ENCODE measurements at regions not wholly inside any gene's neighbourhood (a gene's known extent, or its start where the extent isn't known, plus 50 kb on each side); places are given as distances from the start of the nearest gene placed in this dataset.

DNA sequence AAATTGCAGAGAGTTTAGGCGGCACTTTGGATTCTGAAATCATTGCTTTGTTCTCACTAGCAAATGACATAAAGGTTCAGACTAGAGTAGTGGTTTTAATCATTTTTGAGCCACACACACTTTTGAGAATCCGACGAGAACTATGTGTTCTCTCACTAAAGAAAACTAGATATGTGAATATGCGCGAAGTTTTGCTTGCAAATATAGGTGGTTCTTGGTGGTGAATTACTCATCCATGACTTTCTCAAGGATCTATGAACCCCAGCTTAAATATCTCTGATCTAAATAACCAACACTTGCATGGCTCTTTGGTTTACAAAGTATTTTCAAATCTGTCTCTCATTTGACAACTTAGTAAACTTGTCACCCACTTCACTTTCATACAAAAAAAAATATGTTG, 54.8 kb downstream of the NOG start:
- H3K4me3 ChIP-seq (ENCODE audit: low read depth, low read length): no peak overlapping the region
- H3K27ac Mint-ChIP-seq: no peak overlapping the region
- H3K27me3 Mint-ChIP-seq: peaks cover 6% of the 10 kb centered on the region
- peaks cover 0 to 17% (median under 1%) of the 10 kb centered on the region in 4 donors for H3K4me1 Mint-ChIP-seq
- H3K4me1 ChIP-seq (ENCODE audit: control insufficient read depth, insufficient read depth, low read length, poor library complexity, severe bottlenecking): no peaks in the 10 kb centered on the region
- ATAC-seq (ENCODE audit: low read depth in 2 of 2) (no peak), DNase-seq (no peak)
- no peak overlapping the region for H3K4me3 Mint-ChIP-seq
- no peaks in the 10 kb centered on the region for H3K36me3 Mint-ChIP-seq
- no peak overlapping the region for H3K27ac ChIP-seq (ENCODE audit: insufficient read depth, low read length, poor library complexity, severe bottlenecking)
- no peaks in the 10 kb centered on the region for H3K9me3 Mint-ChIP-seq
- no peaks in the 10 kb centered on the region for H3K36me3 ChIP-seq (ENCODE audit: control insufficient read depth, insufficient read depth, low read length)
- peaks cover 3% of the 10 kb centered on the region for H3K27me3 ChIP-seq (ENCODE audit: control insufficient read depth, insufficient read depth, low read length)
- no peaks in the 10 kb centered on the region for H3K9me3 ChIP-seq (ENCODE audit: control insufficient read depth in 2 of 2, low read length in 2 of 2)

DNA sequence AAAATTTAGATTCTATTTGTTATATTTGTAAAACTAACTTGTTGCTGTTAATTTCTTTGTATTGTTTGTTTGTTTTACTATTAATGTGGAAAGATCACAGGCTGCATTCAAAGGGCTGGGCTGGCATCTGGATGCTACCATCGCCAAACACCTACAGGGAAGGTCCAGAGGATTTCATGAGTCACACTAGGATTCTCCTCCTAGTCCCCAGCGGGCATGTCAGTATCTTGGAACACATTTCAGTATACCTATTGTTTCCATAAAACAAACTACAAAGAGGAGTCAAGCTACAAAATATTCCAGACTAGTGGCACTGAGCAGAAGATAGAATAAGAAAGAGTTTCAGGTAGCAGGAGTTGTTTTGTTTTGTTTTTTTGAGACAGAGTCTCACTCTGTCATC, 55.3 kb downstream of the NOG start:
- H3K27ac Mint-ChIP-seq: no peak overlapping the region

DNA sequence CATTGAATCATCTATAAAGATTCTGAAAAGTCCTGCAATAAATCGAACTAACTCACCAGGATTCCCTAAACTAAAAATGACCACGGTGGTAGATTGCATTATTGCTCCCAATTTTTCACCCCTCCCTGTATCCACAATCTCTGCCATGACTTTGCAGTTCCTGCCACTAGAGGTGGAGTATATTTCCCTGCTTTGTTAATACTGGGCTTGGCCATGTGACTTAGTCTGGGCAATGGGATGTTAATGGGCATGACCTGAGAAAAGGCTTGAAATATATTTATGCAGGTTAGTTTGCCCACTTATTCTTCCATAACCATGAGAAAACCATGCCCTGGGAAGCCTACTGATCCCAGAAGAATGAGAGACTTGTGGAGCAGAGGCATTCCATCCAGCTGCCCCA, 59.1 kb downstream of the NOG start:
- H3K4me3 ChIP-seq (ENCODE audit: low read depth, low read length): no peak overlapping the region
- peaks cover 0 to 10% (median 8%) of the 10 kb centered on the region in 4 donors for H3K4me1 Mint-ChIP-seq
- H3K4me1 ChIP-seq (ENCODE audit: control insufficient read depth, insufficient read depth, low read length, poor library complexity, severe bottlenecking): peaks cover 5% of the 10 kb centered on the region
- no peaks in the 10 kb centered on the region for H3K36me3 ChIP-seq (ENCODE audit: control insufficient read depth, insufficient read depth, low read length)
- no peak overlapping the region for H3K27ac ChIP-seq (ENCODE audit: insufficient read depth, low read length, poor library complexity, severe bottlenecking)
- no peak overlapping the region for H3K27ac Mint-ChIP-seq
- peaks cover 11% of the 10 kb centered on the region for H3K27me3 Mint-ChIP-seq
- DNase-seq: no peak
- no peak for ATAC-seq (ENCODE audit: low read depth in 2 of 2)
- peaks cover 3% of the 10 kb centered on the region for H3K27me3 ChIP-seq (ENCODE audit: control insufficient read depth, insufficient read depth, low read length)
- no peaks in the 10 kb centered on the region for H3K36me3 Mint-ChIP-seq
- H3K9me3 Mint-ChIP-seq: no peaks in the 10 kb centered on the region
- no peak overlapping the region for H3K4me3 Mint-ChIP-seq
- H3K9me3 ChIP-seq (ENCODE audit: control insufficient read depth in 2 of 2, low read length in 2 of 2): no peaks in the 10 kb centered on the region

More for the DNA sequence above, 55.3 kb downstream of the NOG start:
- peaks cover 3% of the 10 kb centered on the region for H3K4me1 ChIP-seq (ENCODE audit: control insufficient read depth, insufficient read depth, low read length, poor library complexity, severe bottlenecking)
- DNase-seq (no peak), ATAC-seq (ENCODE audit: low read depth in 2 of 2) (no peak)
- H3K4me3 Mint-ChIP-seq: no peak overlapping the region
- no peak overlapping the region for H3K4me3 ChIP-seq (ENCODE audit: low read depth, low read length)
- no peaks in the 10 kb centered on the region for H3K36me3 ChIP-seq (ENCODE audit: control insufficient read depth, insufficient read depth, low read length)
- H3K4me1 Mint-ChIP-seq: peaks cover 0 to 20% (median 5%) of the 10 kb centered on the region in 4 donors
- no peaks in the 10 kb centered on the region for H3K36me3 Mint-ChIP-seq
- H3K9me3 Mint-ChIP-seq: no peaks in the 10 kb centered on the region
- H3K27me3 Mint-ChIP-seq: peaks cover 9% of the 10 kb centered on the region
- H3K27me3 ChIP-seq (ENCODE audit: control insufficient read depth, insufficient read depth, low read length): peaks cover 3% of the 10 kb centered on the region
- H3K9me3 ChIP-seq (ENCODE audit: control insufficient read depth in 2 of 2, low read length in 2 of 2): no peaks in the 10 kb centered on the region
- no peak overlapping the region for H3K27ac ChIP-seq (ENCODE audit: insufficient read depth, low read length, poor library complexity, severe bottlenecking)

DNA sequence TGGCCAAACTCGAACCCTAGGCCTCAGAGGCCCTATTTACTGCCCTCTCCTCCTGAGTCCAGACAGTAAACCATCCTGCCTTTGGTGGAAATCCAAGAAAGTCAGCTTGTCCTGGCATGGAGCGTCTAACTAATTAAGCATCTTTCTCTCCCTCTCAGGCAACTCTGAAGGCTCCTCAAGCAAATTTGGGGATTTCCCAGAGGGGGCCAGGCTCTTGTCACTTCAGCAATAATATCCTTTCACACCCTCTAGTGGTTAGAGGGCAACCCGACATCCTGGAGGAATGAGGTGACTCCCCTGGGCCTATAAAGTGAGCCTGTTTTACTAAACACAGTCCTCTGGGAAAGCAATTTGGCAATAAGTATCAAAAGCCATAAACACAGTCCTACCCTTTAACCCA, 60.4 kb downstream of the NOG start:
- Histone ChIP-seq H3K36me3 (ENCODE audit: control insufficient read depth, insufficient read depth, low read length) (no peaks in the 10 kb centered on the region), H3K4me1 (ENCODE audit: control insufficient read depth, insufficient read depth, low read length, poor library complexity, severe bottlenecking) (peaks cover 5% of the 10 kb centered on the region), H3K27me3 (ENCODE audit: control insufficient read depth, insufficient read depth, low read length) (peaks cover 3% of the 10 kb centered on the region), H3K4me3 (ENCODE audit: low read depth, low read length) (no peak overlapping the region), H3K9me3 (ENCODE audit: control insufficient read depth in 2 of 2, low read length in 2 of 2) (no peaks in the 10 kb centered on the region), H3K27ac (ENCODE audit: insufficient read depth, low read length, poor library complexity, severe bottlenecking) (peak overlapping the region; percentile 48)
- Mint-ChIP-seq H3K4me3 (no peak overlapping the region), H3K27me3 (peaks cover 11% of the 10 kb centered on the region), H3K4me1 (peaks cover 0 to 10% (median 8%) of the 10 kb centered on the region in 4 donors), H3K36me3 (no peaks in the 10 kb centered on the region), H3K9me3 (no peaks in the 10 kb centered on the region), H3K27ac (peak overlapping the region; percentile 74 to 91 (median 74))
- DNase-seq (peak; percentile 47 to 86 (median 77)), ATAC-seq (ENCODE audit: low read depth in 2 of 2) (peak; percentile 94)

DNA sequence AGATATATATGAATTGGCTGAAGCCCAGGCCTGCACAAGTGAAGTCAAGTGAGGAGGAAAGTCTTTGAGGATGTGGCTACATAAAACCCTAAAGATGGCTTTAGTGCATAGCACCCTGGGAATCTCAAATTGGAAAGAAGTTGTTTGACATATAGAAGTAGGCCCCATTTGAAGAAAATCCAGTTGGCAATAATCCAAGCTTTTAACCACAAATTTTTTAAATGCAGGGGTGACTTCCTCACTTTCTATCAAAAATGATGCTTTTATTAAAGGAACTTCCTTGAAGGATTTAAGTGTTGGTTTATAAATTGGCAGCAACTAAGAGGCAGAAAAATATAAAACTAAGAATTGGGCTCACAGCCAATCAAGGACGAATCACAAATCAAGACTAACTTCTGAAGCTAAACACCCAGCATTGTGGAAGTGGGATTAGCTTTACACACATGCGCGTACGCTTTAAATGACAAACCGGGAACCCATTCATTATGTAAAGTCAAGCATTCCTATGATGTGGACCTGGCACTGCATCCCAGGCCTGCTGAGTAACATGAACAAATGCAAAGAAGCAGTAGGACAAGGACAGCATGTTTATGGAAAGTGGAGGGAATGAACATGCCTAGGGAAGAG, 63.3 kb downstream of the NOG start:
- no peak overlapping the region for H3K27ac ChIP-seq (ENCODE audit: insufficient read depth, low read length, poor library complexity, severe bottlenecking)
- Mint-ChIP-seq H3K4me1 (peaks cover 0 to 10% (median 8%) of the 10 kb centered on the region in 4 donors), H3K36me3 (no peaks in the 10 kb centered on the region), H3K27me3 (peaks cover 6% of the 10 kb centered on the region), H3K27ac (no peak overlapping the region), H3K4me3 (no peak overlapping the region), H3K9me3 (no peaks in the 10 kb centered on the region)
- ATAC-seq (ENCODE audit: low read depth in 2 of 2) (no peak), DNase-seq (no peak)
- H3K36me3 ChIP-seq (ENCODE audit: control insufficient read depth, insufficient read depth, low read length): no peaks in the 10 kb centered on the region
- peaks cover 5% of the 10 kb centered on the region for H3K4me1 ChIP-seq (ENCODE audit: control insufficient read depth, insufficient read depth, low read length, poor library complexity, severe bottlenecking)
- peaks cover 3% of the 10 kb centered on the region for H3K27me3 ChIP-seq (ENCODE audit: control insufficient read depth, insufficient read depth, low read length)
- H3K4me3 ChIP-seq (ENCODE audit: low read depth, low read length): no peak overlapping the region
- H3K9me3 ChIP-seq (ENCODE audit: control insufficient read depth in 2 of 2, low read length in 2 of 2): no peaks in the 10 kb centered on the region

DNA sequence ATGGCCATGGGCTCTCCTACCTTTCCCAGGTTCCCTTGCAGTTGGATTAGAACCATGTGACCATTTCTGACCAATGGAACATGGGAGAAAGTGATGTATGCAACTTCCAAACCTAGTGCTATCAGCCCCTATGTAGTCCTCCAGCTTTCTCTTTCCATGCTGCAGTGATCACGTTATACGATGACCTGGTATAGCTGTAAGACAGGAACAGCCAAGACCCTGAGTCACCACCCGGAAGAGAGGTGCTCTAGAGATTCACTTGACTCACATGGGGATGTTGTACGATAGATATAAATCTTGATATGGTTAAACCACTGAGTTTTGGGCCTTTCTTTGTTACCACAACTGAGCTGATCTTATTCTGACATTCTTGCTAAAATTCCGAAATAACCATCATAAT, 65.1 kb downstream of the NOG start:
- peaks cover 10% of the 10 kb centered on the region for H3K27me3 Mint-ChIP-seq
- H3K4me1 Mint-ChIP-seq: peaks cover 0 to 5% (median 5%) of the 10 kb centered on the region in 4 donors
- H3K27me3 ChIP-seq (ENCODE audit: control insufficient read depth, insufficient read depth, low read length): peaks cover 3% of the 10 kb centered on the region
- no peaks in the 10 kb centered on the region for H3K9me3 Mint-ChIP-seq
- H3K36me3 Mint-ChIP-seq: no peaks in the 10 kb centered on the region
- no peaks in the 10 kb centered on the region for H3K9me3 ChIP-seq (ENCODE audit: control insufficient read depth in 2 of 2, low read length in 2 of 2)
- no peak overlapping the region for H3K27ac ChIP-seq (ENCODE audit: insufficient read depth, low read length, poor library complexity, severe bottlenecking)
- H3K27ac Mint-ChIP-seq: no peak overlapping the region
- H3K36me3 ChIP-seq (ENCODE audit: control insufficient read depth, insufficient read depth, low read length): no peaks in the 10 kb centered on the region
- DNase-seq: peak in 1 of 3 donors; percentile 16
- peaks cover 4% of the 10 kb centered on the region for H3K4me1 ChIP-seq (ENCODE audit: control insufficient read depth, insufficient read depth, low read length, poor library complexity, severe bottlenecking)
- H3K4me3 Mint-ChIP-seq: no peak overlapping the region
- no peak overlapping the region for H3K4me3 ChIP-seq (ENCODE audit: low read depth, low read length)
- peak; percentile 40 for ATAC-seq (ENCODE audit: low read depth in 2 of 2)

DNA sequence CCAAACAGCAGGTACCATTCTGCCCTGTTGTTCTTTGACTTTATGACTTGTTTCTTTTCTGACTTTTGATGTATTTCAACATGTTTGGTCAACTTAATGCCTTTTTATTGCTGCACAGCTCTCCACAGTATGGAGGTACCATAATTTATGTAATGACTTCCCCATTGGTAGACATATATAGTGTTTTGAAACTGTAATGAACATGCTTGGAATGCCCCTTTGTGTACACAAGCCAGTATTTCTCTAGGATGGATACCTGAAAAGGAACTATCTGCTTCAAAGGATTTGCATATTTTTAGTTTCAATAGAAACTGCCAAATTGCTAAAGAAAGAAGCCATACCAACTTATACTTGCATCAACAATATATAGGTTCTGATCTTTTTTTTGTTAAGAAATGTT, 66.1 kb downstream of the NOG start:
- no peaks in the 10 kb centered on the region for H3K4me1 ChIP-seq (ENCODE audit: control insufficient read depth, insufficient read depth, low read length, poor library complexity, severe bottlenecking)
- ATAC-seq (ENCODE audit: low read depth in 2 of 2) (no peak), DNase-seq (no peak)
- H3K4me3 Mint-ChIP-seq: no peak overlapping the region
- no peaks in the 10 kb centered on the region for H3K4me1 Mint-ChIP-seq
- peaks cover 3% of the 10 kb centered on the region for H3K27me3 ChIP-seq (ENCODE audit: control insufficient read depth, insufficient read depth, low read length)
- H3K27me3 Mint-ChIP-seq: peaks cover 13% of the 10 kb centered on the region
- no peak overlapping the region for H3K27ac ChIP-seq (ENCODE audit: insufficient read depth, low read length, poor library complexity, severe bottlenecking)
- no peaks in the 10 kb centered on the region for H3K9me3 Mint-ChIP-seq
- no peaks in the 10 kb centered on the region for H3K9me3 ChIP-seq (ENCODE audit: control insufficient read depth in 2 of 2, low read length in 2 of 2)
- no peaks in the 10 kb centered on the region for H3K36me3 ChIP-seq (ENCODE audit: control insufficient read depth, insufficient read depth, low read length)
- H3K36me3 Mint-ChIP-seq: no peaks in the 10 kb centered on the region
- no peak overlapping the region for H3K27ac Mint-ChIP-seq
- no peak overlapping the region for H3K4me3 ChIP-seq (ENCODE audit: low read depth, low read length)

DNA sequence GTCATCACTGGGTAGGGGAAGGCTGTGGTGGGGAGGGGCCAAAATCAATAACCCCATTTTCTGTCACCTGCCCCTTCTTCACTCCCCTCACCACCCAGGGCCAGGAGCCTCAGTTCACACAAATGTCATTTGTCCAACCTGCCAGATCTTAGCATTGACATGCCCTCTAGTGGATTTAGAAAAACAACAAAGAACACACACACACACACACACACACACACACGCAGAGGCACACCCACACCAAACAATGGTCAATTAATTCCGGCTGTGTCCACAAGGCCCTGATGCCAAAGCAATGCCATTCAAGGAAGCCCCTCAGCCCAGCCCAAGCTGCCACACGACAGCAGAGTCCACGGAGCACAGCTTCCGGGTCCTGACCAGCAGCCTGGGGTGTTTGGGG, 68.4 kb downstream of the NOG start:
- ATAC-seq (ENCODE audit: low read depth in 2 of 2) (no peak), DNase-seq (no peak)
- H3K27me3 ChIP-seq (ENCODE audit: control insufficient read depth, insufficient read depth, low read length): peaks cover 3% of the 10 kb centered on the region

More for the DNA sequence above, 68.4 kb downstream of the NOG start:
- Histone ChIP-seq H3K4me1 (ENCODE audit: control insufficient read depth, insufficient read depth, low read length, poor library complexity, severe bottlenecking) (no peaks in the 10 kb centered on the region), H3K36me3 (ENCODE audit: control insufficient read depth, insufficient read depth, low read length) (no peaks in the 10 kb centered on the region), H3K4me3 (ENCODE audit: low read depth, low read length) (no peak overlapping the region), H3K9me3 (ENCODE audit: control insufficient read depth in 2 of 2, low read length in 2 of 2) (no peaks in the 10 kb centered on the region), H3K27ac (ENCODE audit: insufficient read depth, low read length, poor library complexity, severe bottlenecking) (no peak overlapping the region)
- H3K9me3 Mint-ChIP-seq: no peaks in the 10 kb centered on the region
- no peak overlapping the region for H3K4me3 Mint-ChIP-seq
- H3K4me1 Mint-ChIP-seq: no peaks in the 10 kb centered on the region
- peaks cover 24% of the 10 kb centered on the region for H3K27me3 Mint-ChIP-seq
- H3K27ac Mint-ChIP-seq: no peak overlapping the region
- H3K36me3 Mint-ChIP-seq: no peaks in the 10 kb centered on the region
